ENCODE measurements at regions not wholly inside any gene's neighbourhood (a gene's known extent, or its start where the extent isn't known, plus 50 kb on each side); places are given as distances from the start of the nearest gene placed in this dataset.

DNA sequence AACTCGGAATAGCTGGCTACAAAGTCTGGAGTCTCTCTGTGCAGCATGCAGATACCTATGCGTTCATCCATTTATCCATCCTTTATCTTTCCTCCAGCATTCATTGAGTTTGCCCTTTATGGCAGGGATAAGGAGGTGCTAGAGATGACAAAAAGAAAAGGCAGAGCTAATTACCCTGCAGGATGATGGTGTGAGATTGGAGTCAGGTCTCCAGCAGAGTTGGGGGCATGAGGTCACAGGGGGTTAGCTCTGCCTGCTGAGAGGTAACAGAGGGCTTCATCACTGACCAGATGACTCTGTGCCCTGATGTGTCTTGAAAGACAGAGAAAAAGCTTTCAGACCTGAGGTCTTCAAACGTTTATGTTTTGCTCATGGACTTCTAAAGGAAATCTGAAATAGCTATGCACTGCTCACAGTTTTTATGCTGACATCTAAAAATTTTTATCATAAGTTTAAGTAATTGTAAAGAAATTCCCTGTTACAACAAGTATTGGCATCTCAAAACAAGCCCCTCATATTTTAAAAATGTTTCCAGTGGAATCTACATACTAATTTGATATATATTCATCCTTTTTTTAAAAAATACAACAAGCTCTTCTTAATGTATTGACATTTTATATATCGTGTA lies 132.3 kb upstream of the ANKRD28 start:
- 50% methylated on average over 4 of the region's 4 CpGs for WGBS (ENCODE audit: missing lambda C conversion rate)

DNA sequence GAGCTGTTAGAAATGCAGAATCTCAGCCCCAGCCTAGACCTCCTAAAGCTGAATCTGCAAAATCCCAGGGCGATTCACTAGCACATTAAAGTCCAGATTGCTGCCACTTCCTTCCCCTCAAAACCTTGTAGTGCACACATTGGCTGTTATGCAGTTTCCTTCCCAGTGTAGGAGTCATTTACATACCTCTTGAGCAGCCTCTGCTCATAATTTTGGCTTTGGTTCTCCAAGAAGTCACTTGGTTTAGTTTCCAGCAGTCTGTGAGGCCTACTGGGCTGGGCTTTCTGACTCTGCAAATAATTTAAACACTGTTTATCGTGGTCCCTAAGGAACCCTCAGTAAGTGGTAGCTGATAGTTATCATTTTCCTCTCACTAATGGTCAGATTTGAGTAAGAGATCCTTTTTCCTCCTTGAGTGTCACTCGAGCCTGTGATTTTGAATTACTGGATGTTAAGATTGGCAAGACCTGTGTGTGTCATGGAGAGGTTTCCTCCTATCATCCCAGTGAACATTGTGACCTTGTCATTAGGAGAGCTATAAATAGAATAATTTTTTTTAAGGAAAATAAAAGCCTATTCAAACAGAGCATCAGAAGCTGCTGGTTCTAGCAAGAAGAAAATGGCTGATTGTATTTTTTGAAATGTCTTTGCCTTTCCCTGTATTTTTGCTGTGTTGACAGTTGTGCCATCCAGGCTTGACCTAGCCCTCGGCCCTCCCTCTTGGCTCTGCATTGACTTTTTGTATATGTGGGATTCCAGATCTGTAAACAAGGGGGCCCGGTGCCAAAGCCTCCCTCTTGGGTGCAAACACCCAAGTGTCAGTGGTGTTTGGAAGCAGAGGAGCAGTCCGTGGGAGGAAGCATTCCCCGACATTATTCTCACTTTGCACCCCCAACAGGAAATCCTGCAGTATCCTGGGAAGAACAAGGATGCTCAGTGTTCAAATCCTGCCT lies 134.8 kb upstream of the ANKRD28 start:
- TF ChIP-seq MAFK (IDR thresholded peaks at IDR 0.05; ENCODE audit: partially characterized antibody) (peak; percentile 18), HOXB13 (CRISPR knock-in tag; IDR thresholded peaks at IDR 0.05; ENCODE audit: low read depth) (no peak)
- POLR2A ChIA-PET = no interaction called here
- H3K9me3 ChIP-seq = no peaks in the 10 kb centered on the region
- H3K4me2 ChIP-seq = no peak overlapping the region
- no peak overlapping the region for H3K27ac ChIP-seq
- DNase-seq (ENCODE audit: low read depth in 1 of 2, low spot score in 1 of 2) = no peak
- no peak for FAIRE-seq
- CTCF ChIA-PET = interaction anchor here (1.5 kb wide), 1 partner anchor 71 kb away, joined by 4 read pairs; no protein-coding TSS in a partner anchor
- no peak overlapping the region for H3K4me3 ChIP-seq
- no peaks in the 10 kb centered on the region for H3K4me1 ChIP-seq
- ATAC-seq = no peak
- WGBS (ENCODE audit: missing lambda C conversion rate) = 42% methylated on average over 7 of the region's 7 CpGs

More for the DNA sequence above, 132.3 kb upstream of the ANKRD28 start:
- Histone ChIP-seq H3K9me3 (no peaks in the 10 kb centered on the region), H3K27ac (no peak overlapping the region), H3K4me3 (no peak overlapping the region), H3K4me2 (no peak overlapping the region), H3K4me1 (no peaks in the 10 kb centered on the region)
- CTCF ChIA-PET = interaction anchor here (0.6 kb wide), 1 partner anchor 272 kb away, joined by 3 read pairs; no protein-coding TSS in a partner anchor
- no peak for FAIRE-seq
- POLR2A ChIA-PET = no interaction called here
- no peak for DNase-seq (ENCODE audit: low read depth in 1 of 2, low spot score in 1 of 2)
- TF ChIP-seq RAD21 (conservative IDR thresholded peaks at IDR 0.05 in 1 of 2, IDR thresholded peaks at IDR 0.05 in 1 of 2) (no peak), MAFK (IDR thresholded peaks at IDR 0.05; ENCODE audit: partially characterized antibody) (peak; percentile 66)
- ATAC-seq = no peak

- TF ChIP-seq HOXA7 (CRISPR knock-in tag; IDR thresholded peaks at IDR 0.05) = no peak
- no peak for TF ChIP-seq CBX8 (IDR thresholded peaks at IDR 0.05)
- TF ChIP-seq, protein P1, sequence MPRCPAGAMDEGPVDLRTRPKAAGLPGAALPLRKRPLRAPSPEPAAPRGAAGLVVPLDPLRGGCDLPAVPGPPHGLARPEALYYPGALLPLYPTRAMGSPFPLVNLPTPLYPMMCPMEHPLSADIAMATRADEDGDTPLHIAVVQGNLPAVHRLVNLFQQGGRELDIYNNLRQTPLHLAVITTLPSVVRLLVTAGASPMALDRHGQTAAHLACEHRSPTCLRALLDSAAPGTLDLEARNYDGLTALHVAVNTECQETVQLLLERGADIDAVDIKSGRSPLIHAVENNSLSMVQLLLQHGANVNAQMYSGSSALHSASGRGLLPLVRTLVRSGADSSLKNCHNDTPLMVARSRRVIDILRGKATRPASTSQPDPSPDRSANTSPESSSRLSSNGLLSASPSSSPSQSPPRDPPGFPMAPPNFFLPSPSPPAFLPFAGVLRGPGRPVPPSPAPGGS (IDR thresholded peaks at IDR 0.05) = no peak
- no peak for TF ChIP-seq EHF (CRISPR knock-in tag; IDR thresholded peaks at IDR 0.05)
- TF ChIP-seq ELK1 (IDR thresholded peaks at IDR 0.05; ENCODE audit: low read depth, low read length) = no peak
- no peak for TF ChIP-seq MYC (IDR thresholded peaks at IDR 0.05; ENCODE audit: borderline replicate concordance, low read length)
- TF ChIP-seq HES2 (IDR thresholded peaks at IDR 0.05) = no peak
- TF ChIP-seq POLR2A (IDR thresholded peaks at IDR 0.05; ENCODE audit: low read length) = no peak
- TF ChIP-seq CBX2 (IDR thresholded peaks at IDR 0.05; ENCODE audit: borderline replicate concordance, low read depth) = no peak
- CTCF ChIA-PET = interaction anchor here (0.6 to 0.9 kb wide), 2 partner anchors 12 to 475 kb away, joined by 3 read pairs; no protein-coding TSS in a partner anchor
- Histone ChIP-seq H3K4me3 (no peak overlapping the region), H3K27ac (no peak overlapping the region), H3K9me3 (no peaks in the 10 kb centered on the region), H3K4me1 (no peaks in the 10 kb centered on the region), H3K4me2 (no peak overlapping the region)
- POLR2A ChIA-PET = no interaction called here
- no peak for DNase-seq (ENCODE audit: low read depth in 1 of 2, low spot score in 1 of 2)
- no peak for ATAC-seq
- no peak for FAIRE-seq
- 48% methylated on average over 4 of the region's 4 CpGs for WGBS (ENCODE audit: missing lambda C conversion rate)
These were observed 135.8 kb upstream of the ANKRD28 start for GRCh38 chr3:15933439-15934139.
